Mesendoderm (in vitro differentiated cells): ENCODE measurements at regions not wholly inside any gene's neighbourhood (a gene's known extent, or its start where the extent isn't known, plus 50 kb on each side); places are given as distances from the start of the nearest gene placed in this dataset.

ENCODE experiments used
- DNase-seq: peaks from one replicate; pipeline ENCODE4 v3.0.0; 2013
- H2AK5ac ChIP-seq: 2 replicates; pipeline ENCODE4 v1.6.1; 2013; ENCODE audit warnings: low read length, inconsistent platforms
- H2BK120ac ChIP-seq: 2 replicates; pipeline ENCODE4 v1.6.1; 2013; ENCODE audit warnings: low read depth, mild to moderate bottlenecking, low read length, moderate library complexity, mixed read lengths
- H2BK15ac ChIP-seq: replicated peaks from 2 replicates; pipeline ENCODE4 v1.6.1; 2013; ENCODE audit warnings: low read depth, mild to moderate bottlenecking, moderate library complexity
- H2BK5ac ChIP-seq: 2 replicates; pipeline ENCODE4 v1.6.1; 2013; ENCODE audit warnings: low read length, inconsistent platforms
- H3K18ac ChIP-seq: 2 replicates; pipeline ENCODE4 v1.6.1; 2013; ENCODE audit warnings: mild to moderate bottlenecking, low read length, mixed read lengths
- H3K23ac ChIP-seq: one replicate; pipeline ENCODE4 v1.6.1; 2013; ENCODE audit warnings: low read length
- H3K27ac ChIP-seq: 2 replicates; pipeline ENCODE4 v1.5.1; 2013; ENCODE audit warnings: low read depth, mild to moderate bottlenecking, inconsistent platforms, low read length, moderate library complexity
- H3K27me3 ChIP-seq: 2 replicates; pipeline ENCODE4 v1.6.1; 2013; ENCODE audit warnings: low read length, control low read depth, mild to moderate bottlenecking, inconsistent platforms; ENCODE audit not compliant: insufficient read depth, poor library complexity
- H3K36me3 ChIP-seq: 2 replicates; pipeline ENCODE4 v1.6.1; 2013; ENCODE audit warnings: low read length, inconsistent platforms; ENCODE audit not compliant: control insufficient read depth, insufficient read depth
- H3K4ac ChIP-seq: one replicate; pipeline ENCODE4 v1.6.1; 2013; ENCODE audit warnings: low read depth, mild to moderate bottlenecking, low read length, moderate library complexity
- H3K4me1 ChIP-seq: 2 replicates; pipeline ENCODE4 v1.6.1; 2013; ENCODE audit warnings: low read depth, low read length, inconsistent platforms; ENCODE audit not compliant: control insufficient read depth
- H3K4me2 ChIP-seq: 2 replicates; pipeline ENCODE4 v1.6.1; 2013; ENCODE audit warnings: low read length
- H3K4me3 ChIP-seq: 2 replicates; pipeline ENCODE4 v1.5.1; 2013; ENCODE audit warnings: mild to moderate bottlenecking, low read length
- H3K56ac ChIP-seq: one replicate; pipeline ENCODE4 v1.6.1; 2013; ENCODE audit warnings: low read length
- H3K79me1 ChIP-seq: 2 replicates; pipeline ENCODE4 v1.6.1; 2013; ENCODE audit warnings: low read length, inconsistent platforms
- H3K79me2 ChIP-seq: 2 replicates; pipeline ENCODE4 v1.6.1; 2013; ENCODE audit warnings: mild to moderate bottlenecking, low read length; ENCODE audit not compliant: control insufficient read depth, insufficient read depth
- H3K9ac ChIP-seq: 2 replicates; pipeline ENCODE4 v1.6.1; 2013; ENCODE audit warnings: low read length, inconsistent platforms
- H4K5ac ChIP-seq: one replicate; pipeline ENCODE4 v1.6.1; 2013; ENCODE audit warnings: low read length
- H4K8ac ChIP-seq: one replicate; pipeline ENCODE4 v1.6.1; 2013; ENCODE audit warnings: low read depth, mild to moderate bottlenecking, control low read depth, low read length, moderate library complexity
- WGBS: extraction: QIAGEN DNeasy Blood & Tissue Kit; methylation state at CpG from one replicate; pipeline ENCODE4 v1.1.7; 2013; ENCODE audit warnings: low lambda C conversion rate, missing lambda C conversion rate; ENCODE audit not compliant: insufficient coverage; ENCODE audit errors: extremely low coverage; 5-methylcytosine and 5-hydroxymethylcytosine counted together

DNA sequence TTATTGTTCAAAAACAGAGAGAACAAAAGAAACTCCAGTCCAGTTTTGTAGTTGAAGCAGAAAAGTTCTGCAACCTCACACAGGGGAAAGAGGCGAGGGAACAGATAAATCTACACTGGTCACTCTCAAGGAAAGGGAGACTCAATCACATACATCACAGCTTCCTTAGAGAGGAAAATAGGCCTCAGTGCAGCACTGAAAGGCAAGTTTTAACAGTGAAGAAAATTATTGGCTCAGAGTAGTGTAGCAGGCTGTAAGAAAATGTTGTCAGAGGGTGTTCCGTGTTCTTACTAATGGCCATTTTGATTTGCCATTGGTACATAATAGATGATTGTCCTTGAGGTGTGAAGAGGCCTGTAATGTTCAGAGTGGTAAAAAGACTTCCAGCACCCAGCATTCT, 530.0 kb upstream of the CDH6 start:
- Histone ChIP-seq H3K4me2 (no peak overlapping the region), H3K27ac (no peak overlapping the region), H3K79me1 (no peaks in the 10 kb centered on the region), H3K79me2 (no peaks in the 10 kb centered on the region), H2BK5ac (no peak overlapping the region), H2BK120ac (no peak overlapping the region), H3K4ac (no peak overlapping the region), H2AK5ac (no peak overlapping the region), H4K8ac (no peak overlapping the region), H3K9ac (no peak overlapping the region), H4K5ac (no peak overlapping the region), H3K56ac (no peak overlapping the region), H3K23ac (no peak overlapping the region), H3K27me3 (no peaks in the 10 kb centered on the region), H3K36me3 (no peaks in the 10 kb centered on the region), H3K4me1 (no peaks in the 10 kb centered on the region), H3K18ac (no peak overlapping the region), H2BK15ac (no peak overlapping the region), H3K4me3 (no peak overlapping the region)
- WGBS: no CpG with 5 or more reads among the region's 2 CpGs
- DNase-seq: no peak

DNA sequence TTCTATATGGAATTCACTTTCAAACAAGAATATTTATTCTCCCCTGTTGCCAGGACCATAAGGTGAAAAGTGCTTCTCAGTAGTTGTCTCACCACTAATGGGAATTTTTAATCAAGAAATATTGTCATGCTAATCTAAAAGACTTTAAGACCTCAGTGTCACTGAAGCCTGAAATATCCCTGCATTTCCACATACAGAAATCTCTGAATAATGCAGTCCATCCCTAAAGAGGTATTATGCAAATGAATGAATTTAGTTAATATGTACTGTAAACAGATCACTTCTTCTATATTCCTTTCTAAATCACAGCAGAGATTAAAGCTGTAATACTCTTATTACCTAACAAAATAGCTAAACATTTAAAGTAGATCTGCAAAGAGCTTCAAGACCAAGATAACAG, 531.1 kb upstream of the CDH6 start:
- H3K36me3 ChIP-seq: no peaks in the 10 kb centered on the region
- H3K56ac ChIP-seq: no peak overlapping the region
- H2BK120ac ChIP-seq: no peak overlapping the region
- no peak overlapping the region for H3K4me2 ChIP-seq
- H2BK5ac ChIP-seq: no peak overlapping the region
- H3K9ac ChIP-seq: no peak overlapping the region
- no peak overlapping the region for H3K23ac ChIP-seq
- H3K79me1 ChIP-seq: no peaks in the 10 kb centered on the region
- no peak overlapping the region for H3K4me3 ChIP-seq
- no peak overlapping the region for H4K8ac ChIP-seq
- no peaks in the 10 kb centered on the region for H3K79me2 ChIP-seq
- no peak overlapping the region for H4K5ac ChIP-seq
- DNase-seq: no peak
- H2AK5ac ChIP-seq: no peak overlapping the region
- no peak overlapping the region for H3K4ac ChIP-seq
- H3K27ac ChIP-seq: no peak overlapping the region
- H3K18ac ChIP-seq: no peak overlapping the region
- no peaks in the 10 kb centered on the region for H3K4me1 ChIP-seq
- no peak overlapping the region for H2BK15ac ChIP-seq
- H3K27me3 ChIP-seq: no peaks in the 10 kb centered on the region

DNA sequence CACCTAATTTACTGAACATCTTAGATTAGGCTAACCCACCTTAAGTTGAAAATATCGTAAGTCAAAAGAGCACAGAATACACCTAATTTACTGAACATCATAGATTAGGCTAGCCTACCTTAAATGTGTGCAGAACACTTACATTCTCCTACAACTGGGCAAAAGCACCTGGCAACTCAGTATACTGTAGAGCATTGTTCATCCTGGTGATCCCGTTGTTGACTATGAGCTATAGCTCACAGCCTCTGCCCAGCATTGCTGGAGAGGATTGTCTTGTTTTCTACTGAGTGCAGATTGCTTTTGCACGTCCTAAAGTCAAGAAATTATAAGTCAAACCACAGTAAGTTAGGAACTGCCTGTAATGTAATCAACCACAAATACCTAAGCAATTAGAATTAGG, 531.8 kb upstream of the CDH6 start:
- H3K4me3 ChIP-seq: no peak overlapping the region
- no peak overlapping the region for H4K8ac ChIP-seq
- H3K27ac ChIP-seq: no peak overlapping the region
- H3K18ac ChIP-seq: no peak overlapping the region
- H3K79me2 ChIP-seq: no peaks in the 10 kb centered on the region
- no peak overlapping the region for H3K9ac ChIP-seq
- no peaks in the 10 kb centered on the region for H3K79me1 ChIP-seq
- H2BK15ac ChIP-seq: no peak overlapping the region
- no peak for DNase-seq
- H3K56ac ChIP-seq: no peak overlapping the region
- no peaks in the 10 kb centered on the region for H3K27me3 ChIP-seq
- WGBS: no CpG with 5 or more reads among the region's 3 CpGs
- no peaks in the 10 kb centered on the region for H3K36me3 ChIP-seq
- no peak overlapping the region for H2AK5ac ChIP-seq
- H2BK120ac ChIP-seq: no peak overlapping the region
- no peak overlapping the region for H2BK5ac ChIP-seq
- no peaks in the 10 kb centered on the region for H3K4me1 ChIP-seq
- H3K23ac ChIP-seq: no peak overlapping the region
- H3K4ac ChIP-seq: no peak overlapping the region
- H4K5ac ChIP-seq: no peak overlapping the region
- no peak overlapping the region for H3K4me2 ChIP-seq

DNA sequence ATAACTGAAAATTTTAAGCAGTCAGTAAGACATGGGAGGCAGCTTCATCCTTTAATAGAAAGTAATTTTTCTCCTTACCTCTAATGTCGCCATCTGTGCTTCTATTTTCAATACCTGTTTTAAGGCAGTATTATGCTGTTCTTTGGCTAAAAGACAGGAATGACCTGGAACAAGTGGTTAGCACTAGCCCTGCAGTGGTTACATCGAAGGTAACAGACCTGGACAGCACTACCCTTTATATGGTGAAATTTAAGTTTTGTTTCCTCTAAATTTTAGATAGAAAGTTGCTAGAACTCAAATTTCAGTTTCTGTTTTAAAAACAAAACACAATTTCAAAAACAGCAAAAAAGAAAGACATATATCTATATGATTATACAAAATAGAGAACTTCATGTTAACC, 534.1 kb upstream of the CDH6 start:
- no peak overlapping the region for H4K8ac ChIP-seq
- no peak overlapping the region for H3K4ac ChIP-seq
- H3K23ac ChIP-seq: no peak overlapping the region
- H3K18ac ChIP-seq: no peak overlapping the region
- no peaks in the 10 kb centered on the region for H3K27me3 ChIP-seq
- H2BK5ac ChIP-seq: no peak overlapping the region
- H3K79me2 ChIP-seq: no peaks in the 10 kb centered on the region
- H3K4me2 ChIP-seq: no peak overlapping the region
- no peak for DNase-seq
- H2AK5ac ChIP-seq: no peak overlapping the region
- H3K27ac ChIP-seq: no peak overlapping the region
- H3K36me3 ChIP-seq: no peaks in the 10 kb centered on the region
- H2BK120ac ChIP-seq: no peak overlapping the region
- H3K4me3 ChIP-seq: no peak overlapping the region
- H3K4me1 ChIP-seq: no peaks in the 10 kb centered on the region
- no peaks in the 10 kb centered on the region for H3K79me1 ChIP-seq
- no peak overlapping the region for H4K5ac ChIP-seq
- no peak overlapping the region for H3K56ac ChIP-seq
- H2BK15ac ChIP-seq: no peak overlapping the region
- WGBS: no CpG with 5 or more reads among the region's 2 CpGs
- no peak overlapping the region for H3K9ac ChIP-seq

DNA sequence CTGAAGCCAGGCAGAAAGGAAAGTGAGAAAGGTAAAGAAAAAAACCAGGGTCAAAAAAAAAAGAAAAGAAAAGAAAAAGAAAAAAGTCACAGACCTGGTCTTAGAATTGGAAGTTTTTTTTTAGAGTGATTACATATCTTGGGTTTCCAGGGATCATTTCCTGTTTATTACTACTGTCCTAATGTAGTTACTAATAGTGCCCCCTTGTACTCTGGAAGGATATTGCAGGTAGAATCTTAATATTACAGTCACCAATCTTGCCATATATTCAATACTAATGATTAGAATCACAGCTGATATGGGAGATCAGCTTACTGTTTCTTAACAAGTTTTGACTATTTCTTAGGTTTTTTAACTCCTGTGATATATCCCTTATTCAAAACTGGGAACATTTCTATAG, 543.2 kb upstream of the CDH6 start:
- Histone ChIP-seq H3K4me3 (no peak overlapping the region), H3K27me3 (no peaks in the 10 kb centered on the region), H3K23ac (no peak overlapping the region), H2BK120ac (no peak overlapping the region), H4K5ac (no peak overlapping the region), H2BK15ac (no peak overlapping the region), H3K4me2 (no peak overlapping the region), H3K4ac (no peak overlapping the region), H3K36me3 (no peaks in the 10 kb centered on the region), H4K8ac (no peak overlapping the region), H3K79me1 (no peaks in the 10 kb centered on the region), H3K4me1 (no peaks in the 10 kb centered on the region), H2AK5ac (no peak overlapping the region), H3K79me2 (no peaks in the 10 kb centered on the region), H3K18ac (no peak overlapping the region), H2BK5ac (no peak overlapping the region), H3K56ac (no peak overlapping the region), H3K27ac (no peak overlapping the region), H3K9ac (no peak overlapping the region)
- DNase-seq: no peak

DNA sequence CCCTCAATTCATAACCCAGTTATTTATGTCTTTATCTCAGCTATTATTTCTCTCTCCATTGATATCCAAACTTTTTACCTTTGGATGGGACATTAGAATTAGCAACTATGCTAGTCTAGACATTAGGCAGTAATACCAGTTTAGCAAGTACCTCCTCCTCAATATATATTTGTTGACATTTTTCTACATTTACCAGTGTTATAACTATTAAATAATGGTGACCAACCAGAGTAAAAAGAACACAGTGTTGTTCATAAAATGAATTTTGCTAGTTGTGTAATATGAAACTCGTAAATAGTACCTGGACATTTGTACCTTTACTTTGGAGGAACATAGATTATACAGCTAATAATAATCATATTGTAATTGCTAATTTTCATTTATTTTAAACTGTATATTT, 554.6 kb upstream of the CDH6 start:
- WGBS: no CpG with 5 or more reads among the region's 1 CpG
- Histone ChIP-seq H2BK120ac (no peak overlapping the region), H3K9ac (no peak overlapping the region), H2AK5ac (no peak overlapping the region), H3K18ac (no peak overlapping the region), H3K4me3 (no peak overlapping the region), H3K4me1 (no peaks in the 10 kb centered on the region), H2BK5ac (no peak overlapping the region), H4K8ac (no peak overlapping the region), H3K27ac (no peak overlapping the region), H2BK15ac (no peak overlapping the region), H3K4me2 (no peak overlapping the region), H3K79me1 (no peaks in the 10 kb centered on the region), H4K5ac (no peak overlapping the region), H3K4ac (no peak overlapping the region), H3K79me2 (no peaks in the 10 kb centered on the region), H3K27me3 (no peaks in the 10 kb centered on the region), H3K36me3 (no peaks in the 10 kb centered on the region), H3K56ac (no peak overlapping the region), H3K23ac (no peak overlapping the region)
- no peak for DNase-seq
